GM23338 (cell line): ENCODE measurements at regions not wholly inside any gene's neighbourhood (a gene's known extent, or its start where the extent isn't known, plus 50 kb on each side); places are given as distances from the start of the nearest gene placed in this dataset.

Source experiments
- ATAC-seq: fragments of 200-7000 bp; cut with Tn5 transposase; 3 replicates; pipeline ENCODE4 v1.9.1; 2020
- DNase-seq: peaks from one replicate; pipeline ENCODE4 v3.0.0-alpha.2; 2015; ENCODE audit warnings: low spot score
- H2AFZ ChIP-seq: fragments of 200-600 bp; sonication (generic); 2 replicates; pipeline ENCODE4 v1.8.0; 2016; ENCODE audit warnings: antibody characterized with exemption, mild to moderate bottlenecking, moderate library complexity
- H3F3A ChIP-seq: fragments of 200-600 bp; sonication (generic); replicated peaks from 2 replicates; pipeline ENCODE4 v1.8.0; 2017; ENCODE audit warnings: antibody characterized with exemption, mixed run types, low read depth
- H3K27ac ChIP-seq: fragments of 200-600 bp; sonication (generic); 2 replicates; pipeline ENCODE4 v1.6.1; 2016; ENCODE audit warnings: low read depth
- H3K27me3 ChIP-seq: fragments of 200-600 bp; sonication (generic); 2 replicates; pipeline ENCODE4 v1.8.0; 2016; ENCODE audit warnings: mild to moderate bottlenecking, mixed run types, moderate library complexity; ENCODE audit not compliant: insufficient read depth
- H3K36me3 ChIP-seq: fragments of 200-600 bp; sonication (generic); 2 replicates; pipeline ENCODE4 v1.8.0; 2016; ENCODE audit warnings: mild to moderate bottlenecking; ENCODE audit not compliant: insufficient read depth
- H3K4me1 ChIP-seq: fragments of 200-600 bp; sonication (generic); 2 replicates; pipeline ENCODE4 v1.8.0; 2016; ENCODE audit warnings: mild to moderate bottlenecking, moderate library complexity; ENCODE audit not compliant: insufficient read depth
- H3K4me2 ChIP-seq: fragments of 200-600 bp; sonication (generic); 2 replicates; pipeline ENCODE4 v1.7.1; 2017; ENCODE audit warnings: mixed run types
- H3K4me3 ChIP-seq: fragments of 200-600 bp; sonication (generic); 2 replicates; pipeline ENCODE4 v1.6.1; 2016; ENCODE audit warnings: mixed run types
- H3K79me2 ChIP-seq: fragments of 200-600 bp; sonication (generic); replicated peaks from 2 replicates; pipeline ENCODE4 v1.8.0; 2017; ENCODE audit warnings: mild to moderate bottlenecking; ENCODE audit not compliant: insufficient read depth
- H3K9me2 ChIP-seq: fragments of 200-600 bp; sonication (generic); 2 replicates; pipeline ENCODE4 v1.8.0; 2017; ENCODE audit not compliant: insufficient read depth
- H4K20me1 ChIP-seq: fragments of 200-600 bp; sonication (generic); replicated peaks from 2 replicates; pipeline ENCODE4 v1.8.0; 2017; ENCODE audit warnings: mild to moderate bottlenecking; ENCODE audit not compliant: insufficient read depth
- H3K27ac Mint-ChIP-seq: 2 replicates; pipeline ENCODE4 v1.8.0; 2020; ENCODE audit warnings: inconsistent platforms, mild to moderate bottlenecking, moderate library complexity, mixed read lengths
- H3K27me3 Mint-ChIP-seq: 3 replicates; pipeline ENCODE4 v1.8.0; 2022; ENCODE audit warnings: low read depth, mild to moderate bottlenecking, moderate library complexity, mixed read lengths, inconsistent platforms; ENCODE audit not compliant: insufficient read depth, poor library complexity
- H3K36me3 Mint-ChIP-seq: 3 replicates; pipeline ENCODE4 v1.8.0; 2021; ENCODE audit warnings: low read depth, mild to moderate bottlenecking, inconsistent platforms, moderate library complexity, mixed read lengths
- H3K4me1 Mint-ChIP-seq: 3 replicates; pipeline ENCODE4 v1.8.0; 2020; ENCODE audit warnings: mild to moderate bottlenecking, inconsistent platforms, mixed read lengths
- H3K4me3 Mint-ChIP-seq: 3 replicates; pipeline ENCODE4 v1.8.0; 2021; ENCODE audit warnings: moderate library complexity, mild to moderate bottlenecking, inconsistent platforms, mixed read lengths
- H3K9me3 Mint-ChIP-seq: 3 replicates; pipeline ENCODE4 v1.8.0; 2020; ENCODE audit warnings: moderate library complexity, mild to moderate bottlenecking, inconsistent platforms, mixed read lengths
- CREB1 ChIP-seq: fragments of 250-450 bp; sonication (Bioruptor Pico); IDR thresholded peaks from 2 replicates; pipeline ENCODE4 v1.5.0; 2020; ENCODE audit warnings: low read depth, mild to moderate bottlenecking, moderate library complexity
- CTCF ChIP-seq, 2 experiments: fragments of 200-600 bp in 1 of 2; sonication (generic) in 1 of 2; conservative IDR thresholded peaks; 2 replicates each; pipeline versions ENCODE4 v1.5.1 to v1.6.1; 2016 to 2017; ENCODE audit warnings: antibody characterized with exemption in 2 of 2, low read depth in 2 of 2, mild to moderate bottlenecking in 2 of 2, moderate library complexity in 1 of 2
- ETS1 ChIP-seq: IDR thresholded peaks from 2 replicates; pipeline ENCODE4 v1.6.1; 2016; ENCODE audit warnings: antibody characterized with exemption
- EZH2 ChIP-seq: fragments of 200-600 bp; sonication (generic); IDR thresholded peaks from one replicate; pipeline ENCODE4 v1.8.0; 2017; ENCODE audit warnings: antibody characterized with exemption, mild to moderate bottlenecking, low read depth; ENCODE audit not compliant: unreplicated experiment
- EZH2phosphoT487 ChIP-seq: fragments of 200-600 bp; sonication (generic); IDR thresholded peaks from one replicate; pipeline ENCODE4 v1.8.1; 2018; ENCODE audit warnings: antibody characterized with exemption; ENCODE audit not compliant: unreplicated experiment
- JUNB ChIP-seq: IDR thresholded peaks from one replicate; pipeline ENCODE4 v1.6.1; 2016; ENCODE audit warnings: antibody characterized with exemption; ENCODE audit not compliant: unreplicated experiment
- NANOG ChIP-seq: IDR thresholded peaks from 2 replicates; pipeline ENCODE4 v1.6.1; 2016; ENCODE audit warnings: antibody characterized with exemption, borderline replicate concordance
- POLR2AphosphoS5 ChIP-seq: IDR thresholded peaks from 2 replicates; pipeline ENCODE4 v1.6.1; 2016; ENCODE audit warnings: antibody characterized with exemption, low read depth
- STAT1 ChIP-seq: IDR thresholded peaks from one replicate; pipeline ENCODE4 v1.6.1; 2016; ENCODE audit warnings: antibody characterized with exemption; ENCODE audit not compliant: unreplicated experiment
- ZNF114 ChIP-seq: fragments of 250-450 bp; sonication (Bioruptor Pico); IDR thresholded peaks from 2 replicates; pipeline ENCODE4 v1.5.0; 2020; ENCODE audit warnings: mild to moderate bottlenecking, moderate library complexity
- ZNF331 ChIP-seq: fragments of 250-450 bp; sonication (Bioruptor Pico); IDR thresholded peaks from 2 replicates; pipeline ENCODE4 v1.5.0; 2020; ENCODE audit warnings: low read depth, mild to moderate bottlenecking, moderate library complexity
- ZNF462 ChIP-seq: fragments of 250-450 bp; sonication (Bioruptor Pico); IDR thresholded peaks from 2 replicates; pipeline ENCODE4 v1.5.0; 2020; ENCODE audit warnings: mild to moderate bottlenecking, moderate library complexity

GRCh38 chr4:4950561-4951290 is 68.5 kb downstream of the CYTL1 start:
- no peak overlapping the region; the same call in 1 of the 2 replicates for H2AFZ ChIP-seq
- H3K9me2 ChIP-seq, result no peaks in the 10 kb centered on the region
- H3K4me2 ChIP-seq, result no peak overlapping the region
- no peak for DNase-seq
- H3K36me3 Mint-ChIP-seq, result no peaks in the 10 kb centered on the region
- H3K79me2 ChIP-seq, result no peaks in the 10 kb centered on the region
- H3K36me3 ChIP-seq, result no peaks in the 10 kb centered on the region
- H3K27ac Mint-ChIP-seq, result no peak overlapping the region
- H4K20me1 ChIP-seq, result no peaks in the 10 kb centered on the region
- no peaks in the 10 kb centered on the region for H3K27me3 Mint-ChIP-seq
- no peak overlapping the region for H3K27ac ChIP-seq
- H3K4me3 Mint-ChIP-seq, result no peak overlapping the region
- H3K4me3 ChIP-seq, result no peak overlapping the region
- H3K27me3 ChIP-seq, result no peaks in the 10 kb centered on the region
- no peaks in the 10 kb centered on the region for H3K4me1 ChIP-seq
- H3F3A ChIP-seq, result no peaks in the 10 kb centered on the region
- no peak for TF ChIP-seq EZH2
- TF ChIP-seq CTCF (conservative IDR thresholded peaks at IDR 0.05; ENCODE audit: low read depth in 2 of 2), result no peak
- TF ChIP-seq ETS1, result no peak
- no peak for TF ChIP-seq EZH2phosphoT487
- no peak for TF ChIP-seq POLR2AphosphoS5
- no peak for TF ChIP-seq ZNF331
- no peak for TF ChIP-seq ZNF462 (CRISPR knock-in tag)
- TF ChIP-seq ZNF114 (CRISPR knock-in tag), result no peak
- TF ChIP-seq CREB1 (CRISPR knock-in tag), result no peak
- no peak for TF ChIP-seq NANOG
- no peak for TF ChIP-seq JUNB
- no peak for TF ChIP-seq STAT1
- peaks cover 2% of the 10 kb centered on the region for H3K9me3 Mint-ChIP-seq
- no peak for ATAC-seq
- peaks cover 4% of the 10 kb centered on the region; the same call in 1 of the 3 replicates for H3K4me1 Mint-ChIP-seq
